ENCODE measurements at regions not wholly inside any gene's neighbourhood (a gene's known extent, or its start where the extent isn't known, plus 50 kb on each side); places are given as distances from the start of the nearest gene placed in this dataset.

GRCh38 chr7:20998309-20998708 lies 211.6 kb upstream of the SP8 start:
- TF ChIP-seq SUZ12 (IDR thresholded peaks at IDR 0.05) (no peak), TARDBP (IDR thresholded peaks at IDR 0.05) (no peak), CTBP1 (IDR thresholded peaks at IDR 0.05; ENCODE audit: borderline replicate concordance) (no peak), L3MBTL2 (conservative IDR thresholded peaks at IDR 0.05) (no peak), SP1 (IDR thresholded peaks at IDR 0.05) (no peak), BHLHE40 (IDR thresholded peaks at IDR 0.05; ENCODE audit: borderline replicate concordance) (no peak), ELF4 (IDR thresholded peaks at IDR 0.05) (no peak), FOXM1 (IDR thresholded peaks at IDR 0.05; ENCODE audit: borderline replicate concordance) (no peak), ZNF384 (IDR thresholded peaks at IDR 0.05) (no peak), LEF1 (IDR thresholded peaks at IDR 0.05; ENCODE audit: borderline replicate concordance) (no peak)
